Activated CD8-positive, alpha-beta memory T cell treated with anti-CD3 and anti-CD28 coated beads, Interleukin-2, amount 10 ng/mL, durations not matched to agents 7 days and 5 days (primary cell): ENCODE measurements at regions not wholly inside any gene's neighbourhood (a gene's known extent, or its start where the extent isn't known, plus 50 kb on each side); places are given as distances from the start of the nearest gene placed in this dataset.

Experiments used
- ATAC-seq: fragments of 150-1000 bp; cut with Tn5 transposase; one replicate; pipeline ENCODE4 v1.10.0; 2021; ENCODE audit warnings: moderate library complexity
- CTCF ChIA-PET: fragments of 350-600 bp; sonication (Branson Sonifier 250); formaldehyde crosslinking; loops from one replicate; lab custom pipeline; 2021; ENCODE audit warnings: antibody characterized with exemption; lab: Charles Lee
- DNase-seq: peaks from one replicate; pipeline ENCODE4 v3.0.0-alpha.2; 2020
- H3K27ac Mint-ChIP-seq: one replicate; pipeline ENCODE4 v1.8.0; 2021; ENCODE audit warnings: mild to moderate bottlenecking, mixed read lengths
- H3K27me3 Mint-ChIP-seq: one replicate; pipeline ENCODE4 v1.8.0; 2021; ENCODE audit warnings: mixed read lengths
- H3K36me3 Mint-ChIP-seq: one replicate; pipeline ENCODE4 v1.8.0; 2021; ENCODE audit warnings: mild to moderate bottlenecking, mixed read lengths
- H3K4me1 Mint-ChIP-seq: one replicate; pipeline ENCODE4 v1.8.0; 2021; ENCODE audit warnings: mixed read lengths
- H3K4me3 Mint-ChIP-seq: one replicate; pipeline ENCODE4 v1.8.0; 2021; ENCODE audit warnings: mild to moderate bottlenecking, moderate library complexity, mixed read lengths
- H3K9me3 Mint-ChIP-seq: one replicate; pipeline ENCODE4 v1.8.0; 2022; ENCODE audit warnings: low read depth, mixed read lengths

DNA sequence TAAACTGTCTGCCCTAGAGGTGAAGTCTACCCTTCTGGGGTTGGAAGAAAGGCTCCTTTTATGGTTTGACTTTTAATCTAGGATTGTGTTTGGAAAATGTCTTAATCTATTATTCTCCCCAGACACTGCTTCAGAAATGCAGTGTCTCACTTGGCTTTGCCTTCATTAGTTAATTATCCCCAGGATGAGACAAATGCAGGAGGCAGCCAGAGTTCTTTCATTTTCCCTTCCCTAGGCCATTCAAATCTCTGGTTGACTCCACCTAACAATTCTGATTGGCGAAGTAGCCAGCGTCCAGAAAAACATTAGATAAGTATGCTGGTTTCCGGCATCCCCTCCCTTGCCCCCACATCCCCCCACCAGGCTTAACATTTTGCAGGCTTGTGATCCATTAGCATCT lies 325.8 kb upstream of the PBX1 start:
- Mint-ChIP-seq H3K27ac (no peak overlapping the region), H3K9me3 (peaks cover 7% of the 10 kb centered on the region), H3K4me3 (no peak overlapping the region), H3K36me3 (no peaks in the 10 kb centered on the region), H3K27me3 (no peaks in the 10 kb centered on the region), H3K4me1 (no peaks in the 10 kb centered on the region)
- CTCF ChIA-PET: no interaction called here
- ATAC-seq (no peak), DNase-seq (no peak)

DNA sequence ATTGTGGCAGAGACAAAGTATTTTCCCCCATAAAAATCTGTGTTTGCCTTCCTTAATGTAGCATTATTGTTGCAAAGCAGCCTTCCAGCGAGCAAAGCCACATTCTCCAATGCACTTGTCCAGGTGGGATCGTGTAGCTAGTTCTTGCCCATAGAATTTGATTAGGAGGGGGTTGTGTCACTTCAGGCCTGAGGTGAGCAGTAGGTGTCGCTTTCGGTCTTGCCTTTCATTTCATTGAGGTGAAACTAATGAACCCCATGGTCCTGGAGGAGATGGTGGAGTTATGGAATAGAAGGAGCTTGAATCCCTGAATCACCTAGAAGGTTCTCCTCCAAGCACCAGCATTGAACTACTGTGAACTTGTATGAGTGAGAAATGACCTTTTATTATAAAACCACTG lies 318.9 kb upstream of the PBX1 start:
- CTCF ChIA-PET: no interaction called here
- DNase-seq (no peak), ATAC-seq (no peak)
- Mint-ChIP-seq H3K36me3 (no peaks in the 10 kb centered on the region), H3K4me3 (no peak overlapping the region), H3K27me3 (no peaks in the 10 kb centered on the region), H3K9me3 (peaks cover 5% of the 10 kb centered on the region), H3K4me1 (no peaks in the 10 kb centered on the region), H3K27ac (no peak overlapping the region)

DNA sequence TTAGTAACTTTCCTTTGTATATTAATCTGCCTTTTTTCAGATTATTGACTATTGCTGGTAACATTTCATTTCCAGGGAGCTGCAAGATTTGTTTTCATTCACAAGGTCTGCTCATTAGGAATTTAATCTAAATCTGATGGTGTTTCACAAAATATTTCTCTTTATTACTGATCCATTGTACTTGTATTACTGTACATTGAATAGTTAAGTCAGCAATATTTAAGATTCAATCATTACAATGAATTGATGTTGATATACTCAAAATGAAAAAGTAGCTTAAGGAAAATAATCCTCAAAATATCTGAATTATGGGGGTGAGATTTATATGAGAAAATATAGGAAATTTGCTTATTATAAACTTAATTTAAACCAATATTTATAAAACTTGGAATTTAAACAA lies 308.6 kb upstream of the PBX1 start:
- CTCF ChIA-PET: no interaction called here
- Mint-ChIP-seq H3K9me3 (peaks cover 8% of the 10 kb centered on the region), H3K4me3 (no peak overlapping the region), H3K36me3 (no peaks in the 10 kb centered on the region), H3K27me3 (no peaks in the 10 kb centered on the region), H3K4me1 (no peaks in the 10 kb centered on the region), H3K27ac (no peak overlapping the region)
- ATAC-seq (no peak), DNase-seq (no peak)

DNA sequence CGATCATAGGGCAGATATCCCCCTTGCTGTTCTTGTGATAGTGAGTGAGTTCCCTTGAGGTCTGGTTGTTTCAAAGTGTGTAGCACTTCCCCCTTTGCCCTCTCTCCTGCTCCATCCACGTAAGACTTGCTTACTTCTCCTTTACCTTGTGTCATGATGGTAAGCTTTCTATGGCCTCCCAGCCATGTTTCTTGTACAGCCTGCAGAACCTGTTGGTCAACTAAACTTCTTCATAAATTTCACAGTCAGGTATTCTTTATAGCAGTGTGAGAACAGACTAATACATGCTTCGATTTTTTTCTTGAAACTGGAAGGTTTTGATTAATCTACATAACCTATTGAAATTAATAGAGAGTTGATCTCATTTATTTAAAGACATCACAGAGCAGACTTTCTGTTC lies 302.5 kb upstream of the PBX1 start:
- CTCF ChIA-PET: no interaction called here
- Mint-ChIP-seq H3K27me3 (no peaks in the 10 kb centered on the region), H3K4me1 (no peaks in the 10 kb centered on the region), H3K4me3 (no peak overlapping the region), H3K9me3 (peaks cover 7% of the 10 kb centered on the region), H3K27ac (no peak overlapping the region), H3K36me3 (no peaks in the 10 kb centered on the region)
- ATAC-seq (no peak), DNase-seq (no peak)

DNA sequence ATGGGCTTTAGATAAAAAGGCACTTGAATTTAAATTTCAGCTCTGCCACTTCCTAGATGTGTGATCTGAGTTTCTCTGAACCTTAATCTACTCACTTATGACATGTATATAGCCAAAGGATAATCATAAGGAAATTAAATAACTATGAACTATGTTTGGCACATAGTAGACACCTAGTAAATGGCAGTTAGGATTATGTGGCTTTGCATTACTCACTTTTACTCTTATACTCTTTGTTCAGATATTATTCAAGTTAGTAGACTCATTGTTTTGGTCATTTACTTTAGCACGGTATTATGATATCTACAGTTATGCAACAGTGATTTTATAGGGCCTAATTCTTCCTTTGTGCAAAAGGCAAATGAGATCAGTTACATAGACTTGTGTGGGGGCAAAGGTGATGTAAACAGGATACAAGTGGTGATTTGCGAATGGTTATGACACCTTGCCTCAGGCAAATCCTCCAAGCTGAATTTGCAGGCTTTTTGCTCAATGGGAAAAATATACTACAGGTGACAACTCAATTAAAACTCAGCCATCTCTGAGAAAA lies 297.2 kb upstream of the PBX1 start:
- H3K9me3 Mint-ChIP-seq: peaks cover 7% of the 10 kb centered on the region
- no peaks in the 10 kb centered on the region for H3K4me1 Mint-ChIP-seq
- CTCF ChIA-PET: no interaction called here
- H3K4me3 Mint-ChIP-seq: no peak overlapping the region
- DNase-seq (no peak), ATAC-seq (no peak)
- H3K27ac Mint-ChIP-seq: no peak overlapping the region
- H3K27me3 Mint-ChIP-seq: no peaks in the 10 kb centered on the region
- no peaks in the 10 kb centered on the region for H3K36me3 Mint-ChIP-seq

DNA sequence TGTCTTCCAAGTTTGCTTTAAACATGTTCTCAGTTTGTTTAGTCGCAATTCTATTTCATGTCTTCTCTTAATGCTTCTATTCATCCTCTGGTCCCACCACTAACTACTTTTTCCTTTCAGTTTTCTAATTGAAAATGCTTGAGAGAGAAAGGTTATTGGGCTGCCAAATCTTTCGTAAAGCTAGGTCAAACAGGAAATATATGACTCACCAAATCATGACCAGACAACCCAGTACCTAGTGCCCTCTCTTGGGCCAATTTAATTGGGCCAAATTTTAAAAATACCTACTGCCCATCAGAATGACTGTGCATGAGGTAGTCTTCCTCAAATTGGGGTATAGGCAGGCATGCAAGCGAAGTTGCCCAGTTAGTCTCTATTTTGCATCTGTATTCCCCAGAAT lies 295.4 kb upstream of the PBX1 start:
- Mint-ChIP-seq H3K27me3 (no peaks in the 10 kb centered on the region), H3K9me3 (peaks cover under 1% of the 10 kb centered on the region), H3K36me3 (no peaks in the 10 kb centered on the region), H3K27ac (no peak overlapping the region), H3K4me3 (no peak overlapping the region), H3K4me1 (no peaks in the 10 kb centered on the region)
- DNase-seq: no peak
- CTCF ChIA-PET: no interaction called here
- ATAC-seq: no peak

DNA sequence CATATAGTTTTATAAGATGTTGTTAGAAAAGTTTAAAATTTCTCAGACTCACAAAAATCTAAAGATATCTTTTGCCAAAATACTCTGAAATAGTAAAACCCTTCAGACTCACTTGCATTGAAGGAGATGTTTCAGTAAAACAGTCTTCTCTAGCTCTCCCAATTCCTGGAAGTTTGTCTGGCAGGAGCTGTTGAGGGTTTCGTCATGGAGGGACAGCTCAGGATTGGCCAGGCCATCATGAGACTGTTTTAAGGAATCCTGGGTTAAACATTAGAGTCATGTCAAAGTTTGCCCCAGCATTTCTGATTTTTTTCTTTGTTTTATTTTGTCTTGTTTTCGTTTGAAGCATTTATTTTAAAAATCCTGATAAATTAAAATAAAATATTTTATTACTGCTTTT lies 293.8 kb upstream of the PBX1 start:
- CTCF ChIA-PET: no interaction called here
- ATAC-seq (no peak), DNase-seq (no peak)
- no peak overlapping the region for H3K4me3 Mint-ChIP-seq
- H3K4me1 Mint-ChIP-seq: no peaks in the 10 kb centered on the region
- H3K36me3 Mint-ChIP-seq: no peaks in the 10 kb centered on the region
- no peaks in the 10 kb centered on the region for H3K9me3 Mint-ChIP-seq
- H3K27ac Mint-ChIP-seq: no peak overlapping the region
- H3K27me3 Mint-ChIP-seq: no peaks in the 10 kb centered on the region

DNA sequence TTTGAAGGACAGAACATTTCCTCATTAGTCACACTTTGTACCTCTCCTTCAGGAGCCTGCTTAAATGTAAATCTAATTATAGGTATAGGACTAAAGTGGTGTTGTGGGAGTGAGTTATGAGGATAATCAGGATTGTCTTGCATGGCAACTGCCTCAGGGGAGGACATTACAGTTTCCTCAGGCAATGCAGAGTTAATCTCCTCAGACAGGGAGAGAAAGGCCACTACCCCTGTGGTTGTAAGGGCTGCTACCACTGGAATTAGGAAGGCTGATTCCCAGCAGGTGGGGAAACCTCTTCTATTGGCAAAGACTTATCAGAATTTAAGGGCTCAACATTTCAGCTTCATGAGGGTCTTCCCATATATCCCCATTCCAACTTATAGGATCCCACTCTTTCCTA lies 286.8 kb upstream of the PBX1 start:
- no peaks in the 10 kb centered on the region for H3K27me3 Mint-ChIP-seq
- CTCF ChIA-PET: no interaction called here
- no peak overlapping the region for H3K4me3 Mint-ChIP-seq
- H3K27ac Mint-ChIP-seq: no peak overlapping the region
- ATAC-seq: no peak
- no peaks in the 10 kb centered on the region for H3K36me3 Mint-ChIP-seq
- no peak for DNase-seq
- no peaks in the 10 kb centered on the region for H3K4me1 Mint-ChIP-seq
- peaks cover 3% of the 10 kb centered on the region for H3K9me3 Mint-ChIP-seq

DNA sequence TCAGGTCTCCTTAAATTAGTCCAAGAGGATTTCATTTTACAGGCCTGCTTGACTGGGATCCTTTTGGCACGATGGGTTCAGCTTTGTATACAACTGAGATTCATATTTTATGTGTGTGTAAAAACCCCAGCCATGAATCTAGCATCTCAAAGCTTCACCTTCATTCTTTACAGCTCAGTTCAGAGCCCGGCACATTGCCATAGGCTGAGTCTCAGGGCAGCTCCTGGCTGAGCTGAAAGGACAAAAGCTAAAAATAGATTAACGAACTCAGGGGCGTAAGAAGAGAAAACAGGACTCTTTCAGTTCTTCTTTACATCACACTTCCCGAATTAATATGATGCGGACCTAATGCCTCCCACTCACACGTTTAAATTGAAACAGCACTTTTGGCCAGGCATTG lies 262.8 kb upstream of the PBX1 start:
- no peaks in the 10 kb centered on the region for H3K27me3 Mint-ChIP-seq
- H3K36me3 Mint-ChIP-seq: no peaks in the 10 kb centered on the region
- no peak overlapping the region for H3K27ac Mint-ChIP-seq
- ATAC-seq (no peak), DNase-seq (no peak)
- no peak overlapping the region for H3K4me3 Mint-ChIP-seq
- CTCF ChIA-PET: no interaction called here
- H3K4me1 Mint-ChIP-seq: no peaks in the 10 kb centered on the region
- peaks cover 5% of the 10 kb centered on the region for H3K9me3 Mint-ChIP-seq

DNA sequence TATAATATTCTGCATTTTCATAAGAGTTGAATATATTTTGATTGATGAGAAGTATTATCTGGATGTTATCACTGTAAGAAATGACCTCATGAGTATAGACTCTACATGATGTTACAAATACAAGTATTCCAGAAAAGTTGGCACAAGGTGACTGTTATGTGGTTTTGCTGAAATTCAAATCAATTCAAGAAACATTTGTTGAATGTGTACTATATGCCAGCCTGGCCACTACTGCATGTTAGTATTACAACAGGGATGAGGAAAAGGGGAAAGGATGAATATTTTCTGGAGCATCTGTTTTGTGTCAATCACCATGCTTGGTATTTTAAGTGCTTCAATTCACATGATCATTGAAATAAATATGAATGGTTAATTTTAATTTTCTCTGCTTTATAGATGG lies 250.9 kb upstream of the PBX1 start:
- H3K9me3 Mint-ChIP-seq: peaks cover 10% of the 10 kb centered on the region
- DNase-seq: no peak
- no peak for ATAC-seq
- H3K4me3 Mint-ChIP-seq: no peak overlapping the region
- no peaks in the 10 kb centered on the region for H3K27me3 Mint-ChIP-seq
- no peaks in the 10 kb centered on the region for H3K36me3 Mint-ChIP-seq
- H3K4me1 Mint-ChIP-seq: no peaks in the 10 kb centered on the region
- CTCF ChIA-PET: no interaction called here
- no peak overlapping the region for H3K27ac Mint-ChIP-seq

DNA sequence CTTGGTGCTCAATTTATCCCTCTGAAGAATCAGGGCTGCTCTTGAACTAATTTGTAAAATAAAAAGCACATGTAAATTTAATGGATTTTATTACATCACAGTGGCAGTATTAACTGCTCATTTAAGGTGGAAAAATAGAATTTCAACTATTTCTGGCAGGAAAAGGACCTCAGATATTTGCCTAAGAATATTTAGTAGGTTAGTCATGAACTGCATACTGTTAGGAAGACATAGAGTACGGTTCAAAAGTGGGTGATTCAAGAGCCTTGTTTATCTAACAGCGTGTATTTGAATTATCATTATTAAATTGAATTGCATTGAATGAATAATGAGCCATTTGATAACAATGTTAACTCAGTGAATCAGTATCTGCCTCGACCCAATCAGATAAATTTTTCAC lies 248.8 kb upstream of the PBX1 start:
- Mint-ChIP-seq H3K27ac (no peak overlapping the region), H3K9me3 (peaks cover 4% of the 10 kb centered on the region), H3K4me1 (no peaks in the 10 kb centered on the region), H3K36me3 (no peaks in the 10 kb centered on the region), H3K27me3 (no peaks in the 10 kb centered on the region), H3K4me3 (no peak overlapping the region)
- DNase-seq: no peak
- CTCF ChIA-PET: no interaction called here
- ATAC-seq: no peak

DNA sequence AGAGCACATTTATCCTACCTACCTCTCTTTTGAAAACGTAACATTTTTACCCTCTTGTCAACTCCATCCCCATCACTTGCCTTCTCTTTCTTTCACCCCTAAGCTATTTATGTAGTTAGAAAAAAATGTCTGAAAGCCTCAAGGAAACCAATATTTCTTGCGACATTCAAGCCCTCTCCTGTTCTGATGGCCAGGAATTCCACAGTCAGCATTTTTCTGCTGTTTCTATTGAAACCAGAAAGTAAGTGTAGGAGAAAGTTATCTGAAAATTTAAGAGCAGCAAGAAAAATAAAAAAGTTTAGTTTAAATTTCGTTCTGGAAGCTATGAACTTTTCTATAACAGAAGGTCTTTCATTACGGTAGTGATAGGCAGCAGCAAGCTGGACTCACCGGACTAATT lies 247.6 kb upstream of the PBX1 start:
- CTCF ChIA-PET: no interaction called here
- Mint-ChIP-seq H3K27ac (no peak overlapping the region), H3K27me3 (no peaks in the 10 kb centered on the region), H3K4me1 (no peaks in the 10 kb centered on the region), H3K9me3 (peaks cover 2% of the 10 kb centered on the region), H3K4me3 (no peak overlapping the region), H3K36me3 (no peaks in the 10 kb centered on the region)
- no peak for ATAC-seq
- DNase-seq: no peak

DNA sequence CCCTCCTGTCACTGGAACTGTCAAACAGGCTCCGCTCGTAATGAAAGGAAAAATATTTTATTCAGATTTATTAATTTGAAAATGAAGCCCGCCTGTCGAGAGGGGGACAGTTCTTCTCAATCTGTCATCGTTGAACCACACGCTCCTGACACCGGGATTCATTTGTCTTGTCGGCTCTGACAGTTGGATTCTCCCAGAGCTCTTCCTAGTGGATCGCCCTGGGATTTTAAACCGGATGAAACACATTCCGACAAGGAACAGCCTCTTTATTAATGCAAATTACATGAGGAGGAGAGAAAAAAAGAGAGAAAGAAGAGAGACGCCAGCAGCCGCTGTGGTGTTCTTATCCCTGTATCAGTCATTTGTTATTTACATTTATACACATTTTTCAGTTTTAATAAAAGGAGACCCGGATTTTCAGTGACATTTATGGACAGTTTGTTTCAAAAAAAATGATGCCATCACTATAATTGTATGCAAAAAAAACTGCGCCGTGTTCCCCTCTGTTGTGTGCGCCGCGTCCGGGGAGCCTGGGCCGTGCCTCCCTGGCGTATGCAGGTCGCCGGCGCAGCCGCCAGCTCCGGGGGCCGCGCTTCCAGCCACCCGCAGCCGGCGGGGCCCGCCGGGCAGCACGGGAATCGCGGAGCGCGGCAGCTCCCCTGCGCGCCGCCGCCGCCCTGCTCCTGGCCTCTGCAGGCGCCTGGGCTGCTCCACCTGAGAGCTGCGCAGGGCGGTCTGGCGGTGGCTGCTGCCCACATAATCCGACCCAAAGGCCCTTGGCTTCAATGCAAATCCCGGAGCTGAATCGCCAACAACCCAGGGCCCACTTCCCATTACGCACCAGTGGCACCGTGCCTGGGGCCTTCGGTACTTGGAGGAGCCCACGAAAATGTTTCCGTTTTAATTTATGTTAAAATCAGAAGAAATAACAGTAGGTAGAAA lies 237.9 kb upstream of the PBX1 start:
- no peak for ATAC-seq
- H3K4me3 Mint-ChIP-seq: no peak overlapping the region
- H3K27me3 Mint-ChIP-seq: peaks cover 8% of the 10 kb centered on the region
- DNase-seq: no peak
- peaks cover 2% of the 10 kb centered on the region for H3K9me3 Mint-ChIP-seq
- H3K27ac Mint-ChIP-seq: no peak overlapping the region
- H3K36me3 Mint-ChIP-seq: no peaks in the 10 kb centered on the region
- CTCF ChIA-PET: no interaction called here
- no peaks in the 10 kb centered on the region for H3K4me1 Mint-ChIP-seq

DNA sequence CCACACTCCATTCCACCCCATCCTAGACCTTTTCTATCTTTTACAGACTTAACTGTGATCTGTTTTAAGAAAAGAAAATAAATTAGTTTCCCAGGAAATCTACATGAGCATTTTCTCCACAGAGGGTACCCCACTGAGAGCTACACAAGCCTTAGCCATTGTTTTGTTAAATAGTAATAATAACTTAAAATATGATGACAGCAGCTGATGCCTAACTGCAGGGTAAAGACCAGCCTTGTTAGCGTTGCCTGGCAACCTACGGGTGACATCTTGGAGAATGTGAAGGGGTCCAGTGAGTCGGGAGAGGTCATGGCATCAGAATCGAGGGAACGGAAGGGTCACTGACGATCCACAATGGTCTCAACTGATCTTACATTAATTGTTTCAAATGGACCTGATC lies 233.2 kb upstream of the PBX1 start:
- Mint-ChIP-seq H3K4me3 (no peak overlapping the region), H3K27me3 (peaks cover 2% of the 10 kb centered on the region), H3K27ac (no peak overlapping the region), H3K36me3 (no peaks in the 10 kb centered on the region), H3K4me1 (no peaks in the 10 kb centered on the region), H3K9me3 (peaks cover 10% of the 10 kb centered on the region)
- ATAC-seq (no peak), DNase-seq (no peak)
- CTCF ChIA-PET: no interaction called here
